Astrocyte (in vitro differentiated cells and primary cell): ENCODE measurements at regions not wholly inside any gene's neighbourhood (a gene's known extent, or its start where the extent isn't known, plus 50 kb on each side); places are given as distances from the start of the nearest gene placed in this dataset.
"Not testable (repeated sequence)": the region's sequence is repeated elsewhere in the genome, so short reads cannot be mapped to it uniquely, and the experiment has no call there.

Experiments used
- EZH2 ChIP-seq: IDR thresholded peaks from 2 replicates; pipeline ENCODE4 v1.6.1; 2012; ENCODE audit warnings: mild to moderate bottlenecking, low read length, inconsistent platforms; ENCODE audit not compliant: insufficient read depth
- TF ChIP-seq, protein P1 (sequence below): IDR thresholded peaks from 2 replicates; pipeline ENCODE4 v1.5.1; 2011; ENCODE audit warnings: low read depth, mild to moderate bottlenecking, inconsistent platforms, low read length, moderate library complexity; ENCODE audit not compliant: insufficient read depth

DNA sequence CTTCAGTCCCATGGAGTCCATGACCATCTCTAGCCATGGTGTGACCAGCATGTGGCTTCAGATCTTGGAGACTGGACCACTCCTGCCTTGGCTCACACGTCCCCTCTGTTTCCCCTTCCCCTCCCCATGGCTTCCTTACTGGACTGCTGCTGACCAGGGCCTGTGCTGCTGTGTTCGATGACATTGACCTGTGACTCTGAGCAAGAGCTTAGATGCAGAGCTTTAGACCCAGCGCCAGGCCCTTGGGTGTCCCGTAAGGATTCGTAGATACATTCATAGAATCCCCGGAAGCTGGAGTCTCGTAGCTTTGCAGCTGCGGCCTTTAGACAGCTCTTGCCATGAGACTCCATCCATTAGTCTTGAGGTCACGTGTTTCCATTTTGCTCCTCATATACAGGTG, 96.3 kb downstream of the NPIPB11 start:
- TF ChIP-seq, protein P1, sequence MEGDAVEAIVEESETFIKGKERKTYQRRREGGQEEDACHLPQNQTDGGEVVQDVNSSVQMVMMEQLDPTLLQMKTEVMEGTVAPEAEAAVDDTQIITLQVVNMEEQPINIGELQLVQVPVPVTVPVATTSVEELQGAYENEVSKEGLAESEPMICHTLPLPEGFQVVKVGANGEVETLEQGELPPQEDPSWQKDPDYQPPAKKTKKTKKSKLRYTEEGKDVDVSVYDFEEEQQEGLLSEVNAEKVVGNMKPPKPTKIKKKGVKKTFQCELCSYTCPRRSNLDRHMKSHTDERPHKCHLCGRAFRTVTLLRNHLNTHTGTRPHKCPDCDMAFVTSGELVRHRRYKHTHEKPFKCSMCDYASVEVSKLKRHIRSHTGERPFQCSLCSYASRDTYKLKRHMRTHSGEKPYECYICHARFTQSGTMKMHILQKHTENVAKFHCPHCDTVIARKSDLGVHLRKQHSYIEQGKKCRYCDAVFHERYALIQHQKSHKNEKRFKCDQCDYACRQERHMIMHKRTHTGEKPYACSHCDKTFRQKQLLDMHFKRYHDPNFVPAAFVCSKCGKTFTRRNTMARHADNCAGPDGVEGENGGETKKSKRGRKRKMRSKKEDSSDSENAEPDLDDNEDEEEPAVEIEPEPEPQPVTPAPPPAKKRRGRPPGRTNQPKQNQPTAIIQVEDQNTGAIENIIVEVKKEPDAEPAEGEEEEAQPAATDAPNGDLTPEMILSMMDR: not testable (repeated sequence)
- TF ChIP-seq EZH2: not testable (repeated sequence)
